ENCODE measurements at regions not wholly inside any gene's neighbourhood (a gene's known extent, or its start where the extent isn't known, plus 50 kb on each side); places are given as distances from the start of the nearest gene placed in this dataset.
A peak's percentile ranks its signal among the peaks of the same experiment; 100 is the strongest.
"Not testable (repeated sequence)": the region's sequence is repeated elsewhere in the genome, so short reads cannot be mapped to it uniquely, and the experiment has no call there.

- DNase-seq: not testable (repeated sequence)
Observed at GRCh38 chr15:34528055-34528754, 55.2 kb downstream of the GOLGA8B start.

GRCh38 chr15:34527641-34528040 is 55.8 kb downstream of the GOLGA8B start:
- not testable (repeated sequence) for DNase-seq

GRCh38 chr15:34523849-34524248 is 59.6 kb downstream of the GOLGA8B start:
- not testable (repeated sequence) for DNase-seq

- not testable (repeated sequence) for DNase-seq
Observed at GRCh38 chr15:34522601-34523000, 60.9 kb downstream of the GOLGA8B start.

GRCh38 chr15:34521802-34522485 is 61.5 kb downstream of the GOLGA8B start:
- not testable (repeated sequence) for DNase-seq

- no peak for DNase-seq
Observed at GRCh38 chr15:34520566-34520965, 62.9 kb downstream of the GOLGA8B start.

- not testable (repeated sequence) for DNase-seq
Observed at GRCh38 chr15:34520010-34520409, 63.4 kb downstream of the GOLGA8B start.

GRCh38 chr15:34514251-34514670 is 69.2 kb downstream of the GOLGA8B start:
- DNase-seq: peak; percentile 48 to 56

- no peak for DNase-seq
Observed at GRCh38 chr15:34512628-34513027, 70.8 kb downstream of the GOLGA8B start.

- DNase-seq: no peak
Observed at GRCh38 chr15:34501131-34501530, 63.5 kb upstream of the GOLGA8A start.

GRCh38 chr15:34496207-34496995 is 58.8 kb upstream of the GOLGA8A start:
- no peak for DNase-seq

- not testable (repeated sequence) for DNase-seq
Observed at GRCh38 chr15:34495707-34496106, 58.1 kb upstream of the GOLGA8A start.

- DNase-seq: no peak
Observed at GRCh38 chr15:34494084-34494399, 56.4 kb upstream of the GOLGA8A start.

GRCh38 chr15:34493001-34493400 is 55.4 kb upstream of the GOLGA8A start:
- DNase-seq: no peak

- DNase-seq: not testable (repeated sequence)
Observed at GRCh38 chr15:34491488-34491887, 53.9 kb upstream of the GOLGA8A start.

- DNase-seq: no peak
Observed at GRCh38 chr15:34490417-34491193, 53.0 kb upstream of the GOLGA8A start.

GRCh38 chr15:34488973-34489959 is 51.7 kb upstream of the GOLGA8A start:
- DNase-seq: not testable (repeated sequence)

Data from activated T-cell treated with anti-CD3 and anti-CD28 coated beads, Interleukin-2, amount 50 U/mL, for 48 hours (primary cell).